ENCODE measurements at regions not wholly inside any gene's neighbourhood (a gene's known extent, or its start where the extent isn't known, plus 50 kb on each side); places are given as distances from the start of the nearest gene placed in this dataset.

- no peaks in the 10 kb centered on the region for H3K27me3 ChIP-seq (ENCODE audit: control insufficient read depth, insufficient read depth, low read length)
- H3K36me3 ChIP-seq (ENCODE audit: control insufficient read depth, low read depth, low read length) = no peaks in the 10 kb centered on the region
- H3K4me1 ChIP-seq (ENCODE audit: control insufficient read depth, low read depth, low read length) = peaks cover 5% of the 10 kb centered on the region
- H3K27ac ChIP-seq (ENCODE audit: low read length) = no peak overlapping the region
- H3K9ac ChIP-seq (ENCODE audit: low read length) = no peak overlapping the region
- H3K4me3 ChIP-seq (ENCODE audit: low read length) = no peak overlapping the region
- H3K9me3 ChIP-seq (ENCODE audit: control insufficient read depth, low read depth, low read length) = no peaks in the 10 kb centered on the region
These were observed 654.9 kb upstream of the EYS start for GRCh38 chr6:66361886-66362285.

- Histone ChIP-seq H3K9ac (ENCODE audit: low read length) (no peak overlapping the region), H3K4me1 (ENCODE audit: control insufficient read depth, low read depth, low read length) (peaks cover 5% of the 10 kb centered on the region), H3K27ac (ENCODE audit: low read length) (no peak overlapping the region), H3K36me3 (ENCODE audit: control insufficient read depth, low read depth, low read length) (no peaks in the 10 kb centered on the region), H3K27me3 (ENCODE audit: control insufficient read depth, insufficient read depth, low read length) (no peaks in the 10 kb centered on the region), H3K9me3 (ENCODE audit: control insufficient read depth, low read depth, low read length) (no peaks in the 10 kb centered on the region), H3K4me3 (ENCODE audit: low read length) (no peak overlapping the region)
These were observed 650.8 kb upstream of the EYS start for GRCh38 chr6:66357781-66358180.

- no peak overlapping the region for H3K27ac ChIP-seq (ENCODE audit: low read length)
- H3K9ac ChIP-seq (ENCODE audit: low read length) = no peak overlapping the region
- peaks cover 5% of the 10 kb centered on the region for H3K4me1 ChIP-seq (ENCODE audit: control insufficient read depth, low read depth, low read length)
- no peak overlapping the region for H3K4me3 ChIP-seq (ENCODE audit: low read length)
- H3K36me3 ChIP-seq (ENCODE audit: control insufficient read depth, low read depth, low read length) = no peaks in the 10 kb centered on the region
- H3K27me3 ChIP-seq (ENCODE audit: control insufficient read depth, insufficient read depth, low read length) = no peaks in the 10 kb centered on the region
- no peaks in the 10 kb centered on the region for H3K9me3 ChIP-seq (ENCODE audit: control insufficient read depth, low read depth, low read length)
These were observed 648.4 kb upstream of the EYS start for GRCh38 chr6:66355471-66355870.

GRCh38 chr6:66344796-66345195, 637.8 kb upstream of the EYS start:
- H3K4me1 ChIP-seq (ENCODE audit: control insufficient read depth, low read depth, low read length) = no peaks in the 10 kb centered on the region

GRCh38 chr6:66340736-66341135, 633.7 kb upstream of the EYS start:
- Histone ChIP-seq H3K27ac (ENCODE audit: low read length) (no peak overlapping the region), H3K4me3 (ENCODE audit: low read length) (no peak overlapping the region), H3K9ac (ENCODE audit: low read length) (no peak overlapping the region), H3K9me3 (ENCODE audit: control insufficient read depth, low read depth, low read length) (no peaks in the 10 kb centered on the region), H3K27me3 (ENCODE audit: control insufficient read depth, insufficient read depth, low read length) (no peaks in the 10 kb centered on the region), H3K4me1 (ENCODE audit: control insufficient read depth, low read depth, low read length) (no peaks in the 10 kb centered on the region), H3K36me3 (ENCODE audit: control insufficient read depth, low read depth, low read length) (no peaks in the 10 kb centered on the region)

More at GRCh38 chr6:66344796-66345195, 637.8 kb upstream of the EYS start:
- Histone ChIP-seq H3K27ac (ENCODE audit: low read length) (no peak overlapping the region), H3K4me3 (ENCODE audit: low read length) (no peak overlapping the region), H3K9ac (ENCODE audit: low read length) (no peak overlapping the region), H3K27me3 (ENCODE audit: control insufficient read depth, insufficient read depth, low read length) (no peaks in the 10 kb centered on the region), H3K9me3 (ENCODE audit: control insufficient read depth, low read depth, low read length) (no peaks in the 10 kb centered on the region), H3K36me3 (ENCODE audit: control insufficient read depth, low read depth, low read length) (no peaks in the 10 kb centered on the region)

- Histone ChIP-seq H3K27me3 (ENCODE audit: control insufficient read depth, insufficient read depth, low read length) (no peaks in the 10 kb centered on the region), H3K36me3 (ENCODE audit: control insufficient read depth, low read depth, low read length) (no peaks in the 10 kb centered on the region), H3K9me3 (ENCODE audit: control insufficient read depth, low read depth, low read length) (no peaks in the 10 kb centered on the region), H3K27ac (ENCODE audit: low read length) (no peak overlapping the region), H3K4me1 (ENCODE audit: control insufficient read depth, low read depth, low read length) (no peaks in the 10 kb centered on the region), H3K9ac (ENCODE audit: low read length) (no peak overlapping the region), H3K4me3 (ENCODE audit: low read length) (no peak overlapping the region)
These were observed 629.1 kb upstream of the EYS start for GRCh38 chr6:66336176-66336575.

GRCh38 chr6:66328200-66328599, 621.2 kb upstream of the EYS start:
- H3K9me3 ChIP-seq (ENCODE audit: control insufficient read depth, low read depth, low read length) = no peaks in the 10 kb centered on the region

GRCh38 chr6:66326228-66326627, 619.2 kb upstream of the EYS start:
- H3K27ac ChIP-seq (ENCODE audit: low read length) = no peak overlapping the region
- H3K4me1 ChIP-seq (ENCODE audit: control insufficient read depth, low read depth, low read length) = no peaks in the 10 kb centered on the region
- H3K9me3 ChIP-seq (ENCODE audit: control insufficient read depth, low read depth, low read length) = no peaks in the 10 kb centered on the region
- H3K27me3 ChIP-seq (ENCODE audit: control insufficient read depth, insufficient read depth, low read length) = no peaks in the 10 kb centered on the region
- H3K4me3 ChIP-seq (ENCODE audit: low read length) = no peak overlapping the region
- H3K9ac ChIP-seq (ENCODE audit: low read length) = no peak overlapping the region
- H3K36me3 ChIP-seq (ENCODE audit: control insufficient read depth, low read depth, low read length) = no peaks in the 10 kb centered on the region

More at GRCh38 chr6:66328200-66328599, 621.2 kb upstream of the EYS start:
- Histone ChIP-seq H3K9ac (ENCODE audit: low read length) (no peak overlapping the region), H3K4me1 (ENCODE audit: control insufficient read depth, low read depth, low read length) (no peaks in the 10 kb centered on the region), H3K27ac (ENCODE audit: low read length) (no peak overlapping the region), H3K27me3 (ENCODE audit: control insufficient read depth, insufficient read depth, low read length) (no peaks in the 10 kb centered on the region), H3K4me3 (ENCODE audit: low read length) (no peak overlapping the region), H3K36me3 (ENCODE audit: control insufficient read depth, low read depth, low read length) (no peaks in the 10 kb centered on the region)

- Histone ChIP-seq H3K4me1 (ENCODE audit: control insufficient read depth, low read depth, low read length) (no peaks in the 10 kb centered on the region), H3K27ac (ENCODE audit: low read length) (no peak overlapping the region), H3K27me3 (ENCODE audit: control insufficient read depth, insufficient read depth, low read length) (no peaks in the 10 kb centered on the region), H3K4me3 (ENCODE audit: low read length) (no peak overlapping the region), H3K36me3 (ENCODE audit: control insufficient read depth, low read depth, low read length) (no peaks in the 10 kb centered on the region), H3K9ac (ENCODE audit: low read length) (no peak overlapping the region), H3K9me3 (ENCODE audit: control insufficient read depth, low read depth, low read length) (no peaks in the 10 kb centered on the region)
These were observed 614.0 kb upstream of the EYS start for GRCh38 chr6:66321017-66321416.

- Histone ChIP-seq H3K9ac (ENCODE audit: low read length) (no peak overlapping the region), H3K4me1 (ENCODE audit: control insufficient read depth, low read depth, low read length) (no peaks in the 10 kb centered on the region), H3K4me3 (ENCODE audit: low read length) (no peak overlapping the region), H3K9me3 (ENCODE audit: control insufficient read depth, low read depth, low read length) (peaks cover 12% of the 10 kb centered on the region), H3K27me3 (ENCODE audit: control insufficient read depth, insufficient read depth, low read length) (no peaks in the 10 kb centered on the region), H3K36me3 (ENCODE audit: control insufficient read depth, low read depth, low read length) (no peaks in the 10 kb centered on the region), H3K27ac (ENCODE audit: low read length) (no peak overlapping the region)
These were observed 600.5 kb upstream of the EYS start for GRCh38 chr6:66307490-66307889.

GRCh38 chr6:66291905-66292304, 584.9 kb upstream of the EYS start:
- Histone ChIP-seq H3K9me3 (ENCODE audit: control insufficient read depth, low read depth, low read length) (no peaks in the 10 kb centered on the region), H3K9ac (ENCODE audit: low read length) (no peak overlapping the region), H3K27me3 (ENCODE audit: control insufficient read depth, insufficient read depth, low read length) (no peaks in the 10 kb centered on the region), H3K4me1 (ENCODE audit: control insufficient read depth, low read depth, low read length) (peaks cover 17% of the 10 kb centered on the region), H3K4me3 (ENCODE audit: low read length) (no peak overlapping the region), H3K36me3 (ENCODE audit: control insufficient read depth, low read depth, low read length) (no peaks in the 10 kb centered on the region), H3K27ac (ENCODE audit: low read length) (no peak overlapping the region)

GRCh38 chr6:66289889-66290288, 582.9 kb upstream of the EYS start:
- Histone ChIP-seq H3K9me3 (ENCODE audit: control insufficient read depth, low read depth, low read length) (no peaks in the 10 kb centered on the region), H3K27me3 (ENCODE audit: control insufficient read depth, insufficient read depth, low read length) (no peaks in the 10 kb centered on the region), H3K9ac (ENCODE audit: low read length) (no peak overlapping the region)

More at GRCh38 chr6:66289889-66290288, 582.9 kb upstream of the EYS start:
- Histone ChIP-seq H3K4me1 (ENCODE audit: control insufficient read depth, low read depth, low read length) (peaks cover 12% of the 10 kb centered on the region), H3K36me3 (ENCODE audit: control insufficient read depth, low read depth, low read length) (no peaks in the 10 kb centered on the region), H3K4me3 (ENCODE audit: low read length) (no peak overlapping the region), H3K27ac (ENCODE audit: low read length) (no peak overlapping the region)

All from iPS-18a (cell line).